ENCODE measurements at regions not wholly inside any gene's neighbourhood (a gene's known extent, or its start where the extent isn't known, plus 50 kb on each side); places are given as distances from the start of the nearest gene placed in this dataset.

DNA sequence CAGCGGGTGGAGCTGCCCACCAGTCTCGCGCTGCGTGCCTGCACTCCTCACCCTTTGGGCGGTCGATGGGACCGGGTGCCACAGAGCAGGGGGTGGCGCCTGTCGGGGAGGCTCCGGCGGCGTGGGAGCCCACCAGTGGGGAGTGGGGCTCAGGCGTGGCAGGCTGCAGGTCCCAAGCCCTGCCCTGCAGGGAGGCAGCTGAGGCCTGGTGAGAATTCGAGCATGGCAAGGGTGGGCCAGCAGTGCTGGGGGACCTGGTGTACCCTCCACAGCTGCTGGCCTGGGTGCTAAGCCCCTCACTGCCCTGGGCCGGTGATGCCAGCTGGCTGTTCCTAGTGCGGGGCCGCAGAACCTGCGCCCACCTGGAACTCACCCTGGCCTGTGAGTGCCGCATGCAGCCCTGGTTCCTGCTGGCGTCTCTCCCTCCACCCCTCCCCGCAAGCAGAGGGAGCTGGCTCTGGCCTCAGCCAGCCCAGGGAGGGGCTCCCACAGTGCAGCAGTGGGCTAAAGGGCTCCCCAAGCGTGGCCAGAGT is 746.6 kb upstream of the PABPC4L start:
- TF ChIP-seq, protein P1, sequence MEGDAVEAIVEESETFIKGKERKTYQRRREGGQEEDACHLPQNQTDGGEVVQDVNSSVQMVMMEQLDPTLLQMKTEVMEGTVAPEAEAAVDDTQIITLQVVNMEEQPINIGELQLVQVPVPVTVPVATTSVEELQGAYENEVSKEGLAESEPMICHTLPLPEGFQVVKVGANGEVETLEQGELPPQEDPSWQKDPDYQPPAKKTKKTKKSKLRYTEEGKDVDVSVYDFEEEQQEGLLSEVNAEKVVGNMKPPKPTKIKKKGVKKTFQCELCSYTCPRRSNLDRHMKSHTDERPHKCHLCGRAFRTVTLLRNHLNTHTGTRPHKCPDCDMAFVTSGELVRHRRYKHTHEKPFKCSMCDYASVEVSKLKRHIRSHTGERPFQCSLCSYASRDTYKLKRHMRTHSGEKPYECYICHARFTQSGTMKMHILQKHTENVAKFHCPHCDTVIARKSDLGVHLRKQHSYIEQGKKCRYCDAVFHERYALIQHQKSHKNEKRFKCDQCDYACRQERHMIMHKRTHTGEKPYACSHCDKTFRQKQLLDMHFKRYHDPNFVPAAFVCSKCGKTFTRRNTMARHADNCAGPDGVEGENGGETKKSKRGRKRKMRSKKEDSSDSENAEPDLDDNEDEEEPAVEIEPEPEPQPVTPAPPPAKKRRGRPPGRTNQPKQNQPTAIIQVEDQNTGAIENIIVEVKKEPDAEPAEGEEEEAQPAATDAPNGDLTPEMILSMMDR (IDR thresholded peaks at IDR 0.05), result no peak
- TF ChIP-seq POLR2A (IDR thresholded peaks at IDR 0.05; ENCODE audit: low read depth) (no peak), EP300 (IDR thresholded peaks at IDR 0.05) (no peak)
